Activated naive CD4-positive, alpha-beta T cell treated with anti-CD3 and anti-CD28 coated beads, Interleukin-2, amount 50 U/mL, for 24 hours (primary cell): ENCODE measurements at regions not wholly inside any gene's neighbourhood (a gene's known extent, or its start where the extent isn't known, plus 50 kb on each side); places are given as distances from the start of the nearest gene placed in this dataset.

Experiments used
- H3K27ac Mint-ChIP-seq: one replicate; pipeline ENCODE4 v1.8.0; 2021; ENCODE audit warnings: mild to moderate bottlenecking, mixed read lengths
- H3K27me3 Mint-ChIP-seq: one replicate; pipeline ENCODE4 v1.8.0; 2021; ENCODE audit warnings: mixed read lengths
- H3K36me3 Mint-ChIP-seq: one replicate; pipeline ENCODE4 v1.8.0; 2021; ENCODE audit warnings: mixed read lengths
- H3K4me1 Mint-ChIP-seq: one replicate; pipeline ENCODE4 v1.8.0; 2021; ENCODE audit warnings: mixed read lengths
- H3K4me3 Mint-ChIP-seq: one replicate; pipeline ENCODE4 v1.8.0; 2021; ENCODE audit warnings: mild to moderate bottlenecking, mixed read lengths
- H3K9me3 Mint-ChIP-seq: one replicate; pipeline ENCODE4 v1.8.0; 2021; ENCODE audit warnings: mixed read lengths

DNA sequence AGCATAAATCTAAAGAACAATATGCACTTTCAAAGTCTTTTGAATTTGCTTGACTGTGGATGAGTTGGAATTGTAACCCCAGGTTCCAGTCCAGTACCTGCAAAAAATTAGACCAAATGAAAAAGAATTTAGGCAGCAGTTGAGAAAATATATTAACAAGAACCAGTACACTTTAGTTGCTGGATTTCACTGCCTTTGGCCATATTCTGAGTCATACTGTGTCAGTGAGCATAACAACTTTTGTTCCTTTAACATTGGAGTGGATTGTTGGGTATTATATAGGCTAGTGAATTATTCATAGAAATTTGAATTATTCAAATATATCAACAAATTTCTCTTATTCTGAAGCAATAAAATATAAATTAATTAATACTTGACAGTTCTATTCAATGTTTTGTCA is 101.5 kb upstream of the SMAD1 start:
- Mint-ChIP-seq H3K4me3 (no peak overlapping the region), H3K4me1 (no peaks in the 10 kb centered on the region), H3K27me3 (peaks cover under 1% of the 10 kb centered on the region), H3K9me3 (peaks cover 10% of the 10 kb centered on the region), H3K36me3 (peaks cover 2% of the 10 kb centered on the region), H3K27ac (no peak overlapping the region)

DNA sequence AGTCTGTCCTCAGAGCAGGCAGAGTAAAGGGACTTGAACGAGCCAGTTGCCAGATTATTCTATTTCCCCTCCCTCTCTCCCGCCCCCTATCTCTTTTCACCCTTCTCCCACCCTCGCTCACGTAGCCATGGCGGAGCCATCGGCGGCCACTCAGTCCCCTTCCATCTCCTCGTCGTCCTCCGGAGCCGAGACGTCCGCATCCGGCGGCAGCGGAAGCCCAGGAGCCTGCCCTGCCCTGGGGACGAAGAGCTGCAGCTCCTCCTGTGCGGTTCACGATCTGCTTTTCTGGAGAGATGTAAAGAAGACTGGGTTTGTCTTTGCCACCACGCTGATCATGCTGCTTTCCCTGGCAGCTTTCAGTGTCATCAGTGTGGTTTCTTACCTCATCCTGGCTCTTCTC is 106.2 kb upstream of the SMAD1 start:
- no peak overlapping the region for H3K4me3 Mint-ChIP-seq
- H3K9me3 Mint-ChIP-seq: no peaks in the 10 kb centered on the region
- no peaks in the 10 kb centered on the region for H3K4me1 Mint-ChIP-seq
- H3K36me3 Mint-ChIP-seq: no peaks in the 10 kb centered on the region
- no peaks in the 10 kb centered on the region for H3K27me3 Mint-ChIP-seq
- H3K27ac Mint-ChIP-seq: no peak overlapping the region

DNA sequence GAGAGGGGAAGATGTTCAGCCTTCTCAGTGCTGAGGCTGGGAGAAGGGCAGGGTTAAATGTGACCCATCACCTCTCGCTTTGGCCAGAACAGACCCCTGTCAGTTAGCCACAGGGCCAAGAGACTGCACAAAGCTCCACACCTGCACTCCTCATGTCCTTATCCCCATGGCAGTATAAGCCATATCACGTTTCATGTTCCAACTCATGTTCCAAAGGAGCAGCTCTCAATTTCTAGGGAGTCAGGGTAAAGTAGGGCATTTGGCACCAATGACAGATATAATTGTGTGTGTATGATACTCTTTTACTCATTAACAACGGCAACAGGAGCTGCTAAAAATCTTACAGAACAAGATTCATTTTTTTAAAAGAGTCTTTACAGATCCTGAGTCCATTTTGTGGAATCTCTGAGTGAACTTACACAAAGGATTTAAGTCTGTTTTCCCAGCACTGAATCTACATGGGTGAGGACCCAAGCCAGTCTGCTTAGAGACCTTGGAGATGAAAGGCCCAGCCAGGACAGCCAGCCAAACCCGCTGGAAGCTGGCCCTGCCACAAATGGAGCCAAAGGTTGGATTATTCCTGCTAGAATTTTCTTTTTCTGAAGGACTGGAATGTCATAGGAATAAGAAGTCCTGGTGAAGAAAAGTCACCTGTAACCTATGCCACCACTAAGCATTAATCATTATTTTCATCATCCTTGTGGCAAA is 129.1 kb upstream of the SMAD1 start:
- Mint-ChIP-seq H3K27ac (no peak overlapping the region), H3K27me3 (peaks cover 9% of the 10 kb centered on the region), H3K36me3 (no peaks in the 10 kb centered on the region), H3K9me3 (no peaks in the 10 kb centered on the region), H3K4me3 (no peak overlapping the region), H3K4me1 (no peaks in the 10 kb centered on the region)

DNA sequence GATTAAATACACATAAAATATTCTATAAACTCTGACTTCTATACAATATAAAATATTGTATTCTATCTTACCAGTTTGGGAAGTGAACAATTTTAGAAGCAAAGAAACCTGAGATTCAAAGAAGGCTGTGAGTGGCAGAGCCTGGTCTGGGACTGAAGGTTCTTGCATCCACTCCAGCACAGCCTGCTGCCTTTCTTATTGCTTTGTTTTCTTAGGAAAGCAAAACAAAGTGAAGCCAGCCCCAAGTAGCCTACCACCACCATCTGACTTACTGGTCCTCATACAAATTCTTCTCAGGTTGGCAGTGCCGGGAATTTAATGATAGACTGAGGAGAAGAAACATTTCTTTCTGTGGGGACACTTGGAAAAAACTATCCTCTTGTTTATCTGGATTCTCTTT is 129.7 kb upstream of the SMAD1 start:
- H3K27ac Mint-ChIP-seq: no peak overlapping the region
- no peaks in the 10 kb centered on the region for H3K4me1 Mint-ChIP-seq

DNA sequence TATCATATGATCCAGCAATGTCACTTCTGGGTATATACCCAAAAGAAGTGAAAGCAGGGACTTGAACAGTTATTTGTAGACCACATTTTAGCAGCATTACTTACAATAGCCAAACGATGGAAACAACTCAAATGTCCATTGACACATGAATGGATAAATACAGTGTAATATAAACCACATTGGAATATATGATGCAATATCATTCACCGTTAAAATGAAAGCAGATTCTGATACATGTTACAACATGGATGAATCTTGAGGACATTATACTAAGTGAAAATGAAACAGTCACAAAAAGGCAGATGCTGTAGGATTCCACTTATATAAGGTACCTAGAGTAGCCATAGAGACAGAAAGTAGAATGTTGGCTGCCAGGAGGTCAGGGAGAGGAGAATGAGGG is 130.5 kb upstream of the SMAD1 start:
- Mint-ChIP-seq H3K4me3 (no peak overlapping the region), H3K4me1 (no peaks in the 10 kb centered on the region), H3K27me3 (peaks cover 9% of the 10 kb centered on the region), H3K36me3 (no peaks in the 10 kb centered on the region), H3K27ac (no peak overlapping the region), H3K9me3 (no peaks in the 10 kb centered on the region)

More for the DNA sequence above, 129.7 kb upstream of the SMAD1 start:
- no peak overlapping the region for H3K4me3 Mint-ChIP-seq
- H3K27me3 Mint-ChIP-seq: peaks cover 9% of the 10 kb centered on the region
- H3K9me3 Mint-ChIP-seq: no peaks in the 10 kb centered on the region
- no peaks in the 10 kb centered on the region for H3K36me3 Mint-ChIP-seq

DNA sequence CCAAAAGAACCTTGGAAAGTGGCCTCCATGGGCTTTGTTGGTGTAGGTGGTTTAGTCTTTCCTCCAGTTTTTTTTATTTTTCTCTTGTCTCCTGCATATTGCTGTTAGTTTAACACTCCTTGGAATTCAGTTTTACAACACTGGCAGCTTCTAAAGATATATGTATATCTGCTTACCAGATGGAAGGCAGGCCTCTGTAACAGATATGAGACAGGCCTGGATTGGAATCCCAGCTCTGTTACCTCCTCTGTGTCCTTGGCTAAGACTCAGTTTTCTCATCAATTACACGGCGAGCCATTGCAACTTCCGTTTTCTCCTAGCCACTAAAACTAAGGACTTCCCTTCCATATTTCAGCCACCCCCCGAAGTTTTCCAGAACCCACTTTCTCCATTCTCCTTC is 133.4 kb upstream of the SMAD1 start:
- peaks cover 6% of the 10 kb centered on the region for H3K27me3 Mint-ChIP-seq
- no peaks in the 10 kb centered on the region for H3K36me3 Mint-ChIP-seq
- no peaks in the 10 kb centered on the region for H3K4me1 Mint-ChIP-seq
- no peak overlapping the region for H3K4me3 Mint-ChIP-seq
- no peak overlapping the region for H3K27ac Mint-ChIP-seq
- H3K9me3 Mint-ChIP-seq: no peaks in the 10 kb centered on the region

DNA sequence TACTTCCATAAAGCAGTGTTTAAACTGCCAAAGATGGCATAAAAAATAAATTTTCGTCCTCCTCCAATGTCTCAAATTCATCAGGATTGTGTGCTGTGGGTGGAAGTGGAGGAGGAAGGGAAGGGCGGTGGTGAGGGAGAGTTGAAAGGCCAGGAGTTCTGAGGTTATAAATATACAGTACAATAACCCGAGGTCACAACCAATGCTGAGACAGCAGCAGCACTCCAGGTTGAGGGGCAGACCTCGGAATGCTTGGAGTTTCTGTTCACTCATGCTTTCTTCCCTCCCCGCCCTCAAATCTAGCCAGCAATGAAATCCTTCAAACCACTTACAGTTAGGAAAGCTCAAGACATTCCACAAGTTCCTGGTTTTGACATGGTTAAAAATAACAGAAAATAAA is 134.0 kb upstream of the SMAD1 start:
- Mint-ChIP-seq H3K4me3 (no peak overlapping the region), H3K36me3 (no peaks in the 10 kb centered on the region), H3K27ac (no peak overlapping the region), H3K4me1 (no peaks in the 10 kb centered on the region), H3K9me3 (no peaks in the 10 kb centered on the region), H3K27me3 (peaks cover 6% of the 10 kb centered on the region)

DNA sequence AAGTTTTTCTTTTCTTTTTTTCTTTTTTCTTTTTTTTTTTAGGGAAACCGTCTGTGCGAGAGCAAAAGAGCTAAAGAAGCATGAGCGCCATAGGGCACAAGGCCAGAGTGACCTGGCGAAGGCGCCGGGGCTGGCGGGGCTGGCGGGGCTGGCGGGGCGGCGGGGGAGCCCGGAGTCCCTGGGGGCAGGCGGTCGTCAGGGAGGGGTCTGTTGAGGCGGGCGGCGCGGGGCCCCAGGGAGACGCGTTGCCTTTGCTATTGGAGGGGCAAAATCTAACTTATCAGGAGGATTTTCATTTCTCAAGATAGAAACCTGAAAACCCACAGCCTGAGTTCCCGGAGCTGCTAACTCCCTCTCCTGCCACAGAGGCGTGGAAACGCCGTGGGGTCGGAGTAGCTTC is 135.6 kb upstream of the SMAD1 start:
- no peak overlapping the region for H3K4me3 Mint-ChIP-seq
- H3K9me3 Mint-ChIP-seq: no peaks in the 10 kb centered on the region
- H3K27ac Mint-ChIP-seq: no peak overlapping the region
- peaks cover 8% of the 10 kb centered on the region for H3K27me3 Mint-ChIP-seq
- no peaks in the 10 kb centered on the region for H3K4me1 Mint-ChIP-seq
- H3K36me3 Mint-ChIP-seq: no peaks in the 10 kb centered on the region

DNA sequence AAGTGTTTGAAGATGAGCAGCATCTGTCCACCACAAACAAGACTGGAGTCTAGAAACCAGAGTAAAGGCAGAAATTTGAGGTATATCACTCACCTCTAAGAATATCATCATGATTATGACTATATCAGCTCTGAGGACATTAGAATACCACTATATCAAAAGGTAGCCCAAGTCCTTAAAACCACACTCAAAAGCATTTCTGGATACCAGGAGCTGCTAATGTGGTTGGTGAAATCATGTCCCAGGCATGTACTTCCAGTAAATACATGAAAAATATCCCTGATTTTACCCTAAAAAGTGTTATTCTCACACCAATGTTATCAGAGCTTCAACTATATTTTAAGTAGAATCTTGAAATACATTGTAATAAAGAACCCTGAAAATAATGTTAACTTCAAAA is 136.3 kb upstream of the SMAD1 start:
- no peaks in the 10 kb centered on the region for H3K9me3 Mint-ChIP-seq
- H3K4me1 Mint-ChIP-seq: no peaks in the 10 kb centered on the region
- no peak overlapping the region for H3K27ac Mint-ChIP-seq
- H3K36me3 Mint-ChIP-seq: no peaks in the 10 kb centered on the region
- peaks cover 8% of the 10 kb centered on the region for H3K27me3 Mint-ChIP-seq
- no peak overlapping the region for H3K4me3 Mint-ChIP-seq

DNA sequence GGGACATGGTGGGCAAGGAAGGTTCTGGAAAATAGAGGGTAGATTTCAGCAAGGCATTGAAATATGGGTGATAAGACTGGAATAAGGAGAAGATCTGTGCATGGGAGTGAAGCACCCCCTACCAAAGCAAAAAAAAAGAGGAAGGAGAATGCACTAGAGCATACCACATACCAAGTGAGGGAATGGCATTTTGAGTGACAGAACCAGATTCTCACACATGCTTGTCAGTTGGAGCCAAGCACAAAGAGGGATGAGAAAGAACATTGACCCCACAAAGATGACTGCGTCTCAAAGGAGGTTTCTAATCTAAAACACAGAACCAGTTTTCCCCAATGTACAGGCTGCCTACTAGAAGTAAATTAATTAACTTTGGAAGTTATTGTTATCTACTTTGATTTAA is 140.3 kb upstream of the SMAD1 start:
- Mint-ChIP-seq H3K4me1 (no peaks in the 10 kb centered on the region), H3K27me3 (peaks cover 6% of the 10 kb centered on the region), H3K36me3 (no peaks in the 10 kb centered on the region), H3K4me3 (no peak overlapping the region), H3K9me3 (no peaks in the 10 kb centered on the region), H3K27ac (no peak overlapping the region)

DNA sequence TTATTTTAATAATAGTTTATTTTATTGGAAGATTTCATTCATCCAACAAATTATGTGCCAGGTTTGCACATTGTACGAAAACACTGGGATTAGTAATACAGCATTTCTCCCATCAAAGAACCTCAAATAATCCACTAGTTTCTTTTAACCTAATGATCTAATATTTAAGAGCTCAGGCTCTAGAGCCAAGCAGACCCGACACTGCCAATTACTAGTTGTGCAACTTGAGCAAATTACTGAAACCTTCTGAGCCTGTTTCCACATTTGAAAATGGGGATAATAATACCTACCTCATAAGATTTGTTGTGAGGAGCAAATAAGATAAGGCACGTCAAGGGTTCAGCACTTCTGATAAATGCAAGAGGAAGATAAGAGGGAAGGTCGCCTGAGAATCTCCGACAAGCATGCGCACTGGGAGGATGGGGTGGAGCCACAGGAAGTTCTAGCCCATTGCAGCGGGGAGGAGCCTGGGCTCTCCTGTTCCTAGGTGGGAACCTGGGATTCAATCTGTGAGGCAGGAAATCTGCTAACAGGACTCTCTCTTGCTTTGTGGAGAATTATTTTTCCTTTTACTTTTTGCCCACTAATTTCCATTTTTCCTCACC is 141.5 kb upstream of the SMAD1 start:
- Mint-ChIP-seq H3K9me3 (no peaks in the 10 kb centered on the region), H3K36me3 (no peaks in the 10 kb centered on the region), H3K27ac (no peak overlapping the region), H3K4me3 (no peak overlapping the region), H3K27me3 (peaks cover 6% of the 10 kb centered on the region), H3K4me1 (no peaks in the 10 kb centered on the region)

DNA sequence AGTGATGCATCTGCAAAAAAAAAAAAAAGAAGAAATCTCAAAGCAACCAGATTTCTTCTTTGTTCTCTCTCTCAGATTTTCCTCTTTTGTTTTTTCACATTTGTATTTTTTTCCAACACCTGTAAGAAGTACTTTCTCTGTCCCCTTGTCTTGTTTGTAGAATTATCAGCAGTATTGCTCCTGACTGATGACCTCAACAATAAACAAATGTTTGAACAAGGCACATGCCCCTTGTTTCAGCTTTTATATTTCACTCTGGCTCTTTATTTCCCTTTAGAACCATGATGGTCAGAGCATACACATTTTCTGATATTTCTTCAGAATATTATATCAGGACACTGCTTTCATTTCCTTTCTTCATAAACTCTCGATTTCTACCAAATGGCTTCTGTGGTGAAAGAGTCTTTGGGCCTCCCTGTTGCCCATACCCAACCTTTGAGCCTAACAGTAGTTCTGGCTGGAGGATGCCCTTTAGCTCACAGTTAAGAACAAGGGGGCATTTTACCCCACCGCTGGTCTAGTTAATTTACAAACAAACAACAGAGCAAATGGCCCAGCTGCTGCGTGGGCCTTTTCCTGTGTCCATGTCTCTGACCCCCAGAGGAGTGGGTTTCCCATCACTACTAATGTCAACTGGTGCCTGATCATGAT is 142.5 kb upstream of the SMAD1 start:
- H3K36me3 Mint-ChIP-seq: no peaks in the 10 kb centered on the region
- H3K4me1 Mint-ChIP-seq: no peaks in the 10 kb centered on the region
- H3K4me3 Mint-ChIP-seq: no peak overlapping the region

DNA sequence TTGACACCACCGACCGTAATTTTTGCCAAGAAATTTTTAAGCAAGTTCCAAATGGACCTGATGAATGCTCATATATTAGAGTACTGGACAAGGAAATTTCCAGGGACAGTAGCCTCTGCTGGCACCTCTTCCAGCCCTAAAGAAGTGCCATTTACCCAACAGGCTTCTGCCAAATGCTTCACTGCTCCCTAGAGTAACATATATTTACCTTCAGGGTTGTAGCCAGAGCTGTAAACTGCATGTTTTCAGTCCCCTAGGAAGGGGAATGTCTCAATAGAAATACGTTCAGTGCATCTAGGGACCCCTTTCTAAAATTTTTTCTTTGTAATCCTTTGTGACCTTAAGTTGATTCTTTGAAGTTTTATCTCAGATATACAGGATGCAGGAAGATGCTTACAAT is 143.1 kb upstream of the SMAD1 start:
- no peak overlapping the region for H3K27ac Mint-ChIP-seq
- peaks cover 6% of the 10 kb centered on the region for H3K27me3 Mint-ChIP-seq
- H3K4me1 Mint-ChIP-seq: no peaks in the 10 kb centered on the region
- no peak overlapping the region for H3K4me3 Mint-ChIP-seq
- H3K9me3 Mint-ChIP-seq: no peaks in the 10 kb centered on the region
- no peaks in the 10 kb centered on the region for H3K36me3 Mint-ChIP-seq

More for the DNA sequence above, 142.5 kb upstream of the SMAD1 start:
- peaks cover 6% of the 10 kb centered on the region for H3K27me3 Mint-ChIP-seq
- no peaks in the 10 kb centered on the region for H3K9me3 Mint-ChIP-seq
- no peak overlapping the region for H3K27ac Mint-ChIP-seq

DNA sequence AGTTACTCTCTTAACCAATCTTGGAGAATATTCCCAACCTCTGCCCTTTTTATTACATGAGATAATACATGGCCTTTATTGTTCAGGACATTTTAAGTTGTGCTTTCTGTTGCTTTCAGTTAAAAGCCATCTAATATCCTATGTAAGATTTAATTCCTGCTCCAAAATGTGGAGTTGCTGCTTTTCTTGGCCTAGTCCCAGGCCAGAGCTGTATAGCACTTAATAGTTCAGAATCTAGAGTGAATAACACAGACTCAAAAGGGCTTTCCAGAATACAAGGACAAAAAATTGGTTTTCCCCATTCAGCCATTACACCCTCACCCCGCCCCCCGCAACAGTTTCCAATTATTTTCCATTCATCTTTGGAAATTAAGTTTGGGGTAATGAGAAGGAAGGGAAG is 144.3 kb upstream of the SMAD1 start:
- no peak overlapping the region for H3K4me3 Mint-ChIP-seq
- no peaks in the 10 kb centered on the region for H3K9me3 Mint-ChIP-seq

DNA sequence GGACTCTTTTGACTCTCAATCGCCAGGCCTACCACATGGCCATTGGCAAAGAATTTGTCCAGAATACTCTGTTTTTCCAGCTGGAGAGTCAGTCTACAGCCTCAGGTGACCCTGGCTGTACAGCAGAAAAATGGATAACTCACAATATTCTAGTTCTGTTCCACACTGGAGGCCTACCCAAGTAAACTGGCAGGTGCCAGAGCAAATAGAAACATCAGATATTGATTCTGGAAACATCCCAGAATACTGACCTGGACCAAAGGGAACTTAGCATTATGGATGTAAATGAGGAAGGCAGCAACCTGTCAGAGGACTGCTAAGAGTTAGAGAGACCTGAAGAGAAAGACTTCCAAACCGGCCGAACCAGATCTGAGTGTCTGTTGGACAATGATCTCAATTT is 147.9 kb upstream of the SMAD1 start:
- Mint-ChIP-seq H3K27ac (no peak overlapping the region), H3K9me3 (no peaks in the 10 kb centered on the region), H3K27me3 (peaks cover 5% of the 10 kb centered on the region), H3K4me3 (no peak overlapping the region), H3K36me3 (no peaks in the 10 kb centered on the region), H3K4me1 (no peaks in the 10 kb centered on the region)

More for the DNA sequence above, 144.3 kb upstream of the SMAD1 start:
- no peak overlapping the region for H3K27ac Mint-ChIP-seq
- peaks cover 6% of the 10 kb centered on the region for H3K27me3 Mint-ChIP-seq
- no peaks in the 10 kb centered on the region for H3K4me1 Mint-ChIP-seq
- no peaks in the 10 kb centered on the region for H3K36me3 Mint-ChIP-seq

DNA sequence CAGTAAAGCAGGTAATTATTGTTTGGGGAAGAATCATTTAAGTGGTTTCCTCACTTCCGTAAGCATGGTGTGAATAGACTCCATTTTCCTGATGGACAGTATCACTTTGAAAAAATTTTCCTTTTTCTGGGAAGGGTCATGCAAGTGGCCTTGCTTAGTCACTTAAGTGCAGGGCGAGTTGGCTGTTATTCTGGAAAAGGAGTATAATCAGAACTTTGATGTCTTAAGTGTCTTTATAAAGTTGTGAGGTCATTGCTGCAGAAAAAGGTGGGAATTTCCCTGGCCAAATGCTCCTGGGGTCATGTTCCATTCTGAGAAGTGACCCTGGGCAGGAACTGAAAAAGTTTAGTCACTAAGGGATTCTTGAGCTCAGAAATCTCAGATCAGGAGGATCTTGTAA is 146.1 kb upstream of the OTUD4 start:
- H3K9me3 Mint-ChIP-seq: peaks cover 5% of the 10 kb centered on the region
- no peak overlapping the region for H3K4me3 Mint-ChIP-seq
- H3K27me3 Mint-ChIP-seq: peaks cover 8% of the 10 kb centered on the region
- H3K4me1 Mint-ChIP-seq: no peaks in the 10 kb centered on the region
- H3K36me3 Mint-ChIP-seq: no peaks in the 10 kb centered on the region
- no peak overlapping the region for H3K27ac Mint-ChIP-seq
